Keratinocyte (primary cell): ENCODE measurements at regions not wholly inside any gene's neighbourhood (a gene's known extent, or its start where the extent isn't known, plus 50 kb on each side); places are given as distances from the start of the nearest gene placed in this dataset.

Source experiments
- DNase-seq: peaks from one replicate; pipeline ENCODE4 v3.0.0-alpha.2; 2011; ENCODE audit warnings: low read depth, missing footprints, low spot score
- FAIRE-seq: peaks from 2 replicates; lab custom pipeline; 2011; peaks lifted over from hg19 to GRCh38; lab: Jason Lieb, UNC
- H2AFZ ChIP-seq: 2 replicates; pipeline ENCODE4 v1.6.0; 2012; ENCODE audit warnings: low read length, control low read depth, inconsistent platforms; ENCODE audit not compliant: control insufficient read depth
- H3K27ac ChIP-seq: 2 replicates; pipeline ENCODE4 v1.5.1; 2011; ENCODE audit warnings: low read length; ENCODE audit not compliant: control insufficient read depth, insufficient read depth
- H3K27me3 ChIP-seq: 3 replicates; pipeline ENCODE4 v1.6.0; 2011; ENCODE audit warnings: low read length; ENCODE audit not compliant: control insufficient read depth, insufficient read depth; ENCODE audit errors: extremely low read depth
- H3K36me3 ChIP-seq, 2 experiments: 2 replicates in 1 of 2; 3 replicates in 1 of 2; pipeline ENCODE4 v1.5.1; 2011; ENCODE audit warnings: low read length in 2 of 2, mild to moderate bottlenecking in 1 of 2; ENCODE audit not compliant: control insufficient read depth in 2 of 2, insufficient read depth in 2 of 2; ENCODE audit errors: extremely low read depth in 1 of 2
- H3K4me1 ChIP-seq: 3 replicates; pipeline ENCODE4 v1.5.1; 2011; ENCODE audit warnings: low read length; ENCODE audit not compliant: control insufficient read depth, insufficient read depth; ENCODE audit errors: extremely low read depth
- H3K4me2 ChIP-seq: 3 replicates; pipeline ENCODE4 v1.6.0; 2011; ENCODE audit warnings: low read depth, low read length; ENCODE audit not compliant: control insufficient read depth, insufficient read depth; ENCODE audit errors: extremely low read depth
- H3K4me3 ChIP-seq, 3 experiments: fragments of 200-600 bp in 1 of 3; sonication (generic) in 1 of 3; 2 replicates in 2 of 3; 3 replicates in 1 of 3; pipeline ENCODE4 v1.5.1; 2011 to 2016; ENCODE audit warnings: low read length in 3 of 3, mild to moderate bottlenecking in 3 of 3, control low read depth in 2 of 3, inconsistent platforms in 1 of 3, low read depth in 1 of 3, mixed read lengths in 1 of 3, mixed run types in 1 of 3, moderate library complexity in 1 of 3; ENCODE audit not compliant: control insufficient read depth in 2 of 3, insufficient read depth in 2 of 3; ENCODE audit errors: extremely low read depth in 1 of 3
- H3K79me2 ChIP-seq: 2 replicates; pipeline ENCODE4 v1.6.0; 2012; ENCODE audit warnings: low read length; ENCODE audit not compliant: control insufficient read depth, insufficient read depth
- H3K9ac ChIP-seq: 3 replicates; pipeline ENCODE4 v1.6.0; 2011; ENCODE audit warnings: low read length; ENCODE audit not compliant: control insufficient read depth, insufficient read depth; ENCODE audit errors: extremely low read depth
- H3K9me1 ChIP-seq: 3 replicates; pipeline ENCODE4 v1.6.0; 2011; ENCODE audit warnings: low read length; ENCODE audit not compliant: control insufficient read depth, insufficient read depth; ENCODE audit errors: extremely low read depth
- H3K9me3 ChIP-seq: 2 replicates; pipeline ENCODE4 v1.5.1; 2012; ENCODE audit warnings: low read depth, low read length; ENCODE audit not compliant: control insufficient read depth
- H4K20me1 ChIP-seq: 3 replicates; pipeline ENCODE4 v1.6.0; 2011; ENCODE audit warnings: low read length; ENCODE audit not compliant: control insufficient read depth, insufficient read depth; ENCODE audit errors: extremely low read depth
- EZH2 ChIP-seq: IDR thresholded peaks from one replicate; pipeline ENCODE4 v1.6.1; 2012; ENCODE audit warnings: inconsistent platforms, mild to moderate bottlenecking, low read length, moderate library complexity
- dilution Hi-C: fragments of 300-500 bp; cut with MboI; formaldehyde crosslinking; loops from one replicate; pipeline ENCODE4 v1.7.0; 2020; ENCODE audit warnings: low sequenced_read_pairs; ENCODE audit not compliant: extremely low pct_ligation_motif_present
- TF ChIP-seq, protein P1 (sequence below), 3 experiments: IDR thresholded peaks in 1 of 3; conservative IDR thresholded peaks in 1 of 3; optimal IDR thresholded peaks in 1 of 3; 2 replicates in 2 of 3; 3 replicates in 1 of 3; pipeline versions ENCODE3 to v1.5.1; 2011; ENCODE audit warnings: low read length in 3 of 3, mild to moderate bottlenecking in 3 of 3, moderate library complexity in 2 of 3, control low read depth in 1 of 3, inconsistent platforms in 1 of 3; ENCODE audit not compliant: insufficient read depth in 2 of 3; ENCODE audit errors: extremely low read depth in 1 of 3

DNA sequence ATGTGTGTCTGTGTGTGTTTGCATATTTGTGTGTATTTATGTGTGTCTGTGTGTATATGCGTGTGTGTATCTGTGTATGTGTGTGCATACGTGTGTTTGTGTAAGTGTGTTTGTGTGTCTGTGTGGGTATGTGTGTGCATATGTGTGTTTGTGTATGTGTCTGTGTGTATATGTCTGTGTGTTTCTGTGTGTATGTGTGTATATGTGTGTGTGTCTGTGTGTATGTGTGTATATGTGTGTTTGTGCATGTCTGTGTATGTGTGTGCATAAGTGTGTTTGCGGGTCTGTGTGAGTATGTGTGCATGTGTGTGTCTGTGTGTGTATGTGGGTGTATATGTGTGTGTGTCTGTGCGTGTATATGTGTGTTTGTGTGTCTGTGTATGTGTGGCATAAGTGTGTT, 1030.5 kb upstream of the TMEM132C start:
- dilution Hi-C loops = no loop called here
- Histone ChIP-seq H3K9ac (no peak overlapping the region), H3K9me3 (peaks cover 3% of the 10 kb centered on the region), H3K4me3 (no peak overlapping the region), H3K27ac (no peak overlapping the region), H3K4me2 (no peak overlapping the region), H2AFZ (no peak overlapping the region), H3K9me1 (no peaks in the 10 kb centered on the region), H3K27me3 (no peaks in the 10 kb centered on the region), H3K79me2 (no peaks in the 10 kb centered on the region), H3K4me1 (peaks cover 6% of the 10 kb centered on the region), H3K36me3 (no peaks in the 10 kb centered on the region), H4K20me1 (no peaks in the 10 kb centered on the region)
- DNase-seq = no peak
- no peak for FAIRE-seq
- no peak for TF ChIP-seq EZH2
- TF ChIP-seq, protein P1, sequence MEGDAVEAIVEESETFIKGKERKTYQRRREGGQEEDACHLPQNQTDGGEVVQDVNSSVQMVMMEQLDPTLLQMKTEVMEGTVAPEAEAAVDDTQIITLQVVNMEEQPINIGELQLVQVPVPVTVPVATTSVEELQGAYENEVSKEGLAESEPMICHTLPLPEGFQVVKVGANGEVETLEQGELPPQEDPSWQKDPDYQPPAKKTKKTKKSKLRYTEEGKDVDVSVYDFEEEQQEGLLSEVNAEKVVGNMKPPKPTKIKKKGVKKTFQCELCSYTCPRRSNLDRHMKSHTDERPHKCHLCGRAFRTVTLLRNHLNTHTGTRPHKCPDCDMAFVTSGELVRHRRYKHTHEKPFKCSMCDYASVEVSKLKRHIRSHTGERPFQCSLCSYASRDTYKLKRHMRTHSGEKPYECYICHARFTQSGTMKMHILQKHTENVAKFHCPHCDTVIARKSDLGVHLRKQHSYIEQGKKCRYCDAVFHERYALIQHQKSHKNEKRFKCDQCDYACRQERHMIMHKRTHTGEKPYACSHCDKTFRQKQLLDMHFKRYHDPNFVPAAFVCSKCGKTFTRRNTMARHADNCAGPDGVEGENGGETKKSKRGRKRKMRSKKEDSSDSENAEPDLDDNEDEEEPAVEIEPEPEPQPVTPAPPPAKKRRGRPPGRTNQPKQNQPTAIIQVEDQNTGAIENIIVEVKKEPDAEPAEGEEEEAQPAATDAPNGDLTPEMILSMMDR (optimal IDR thresholded peaks at IDR 0.05 in 1 of 3, IDR thresholded peaks at IDR 0.05 in 1 of 3, conservative IDR thresholded peaks at IDR 0.05 in 1 of 3; ENCODE audit: extremely low read depth in 1 of 3, insufficient read depth in 2 of 3, low read length in 3 of 3) = no peak

DNA sequence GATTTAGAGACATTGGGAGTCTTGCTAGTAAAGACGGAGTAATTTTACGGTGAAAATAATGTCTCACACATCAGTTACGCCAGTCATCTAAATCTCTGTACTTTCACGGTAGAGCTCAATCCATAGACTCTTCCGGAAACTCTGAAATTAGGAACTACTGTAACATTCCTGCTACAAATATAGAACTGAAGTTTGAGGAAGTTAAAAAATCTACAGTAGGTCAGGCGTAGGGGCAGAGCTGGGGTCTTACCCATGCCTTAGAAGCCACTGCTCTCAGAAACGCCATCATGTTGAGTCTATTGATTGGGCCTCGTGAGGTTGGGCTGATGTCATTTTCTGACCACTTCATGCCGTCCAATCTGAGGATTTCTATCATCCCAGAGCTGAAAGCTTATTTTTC, 1029.8 kb upstream of the TMEM132C start:
- H3K4me2 ChIP-seq = no peak overlapping the region
- dilution Hi-C loops = no loop called here
- H3K27ac ChIP-seq = no peak overlapping the region
- H2AFZ ChIP-seq = no peak overlapping the region
- no peak for DNase-seq
- TF ChIP-seq, protein P1 (optimal IDR thresholded peaks at IDR 0.05 in 1 of 3, IDR thresholded peaks at IDR 0.05 in 1 of 3, conservative IDR thresholded peaks at IDR 0.05 in 1 of 3; ENCODE audit: extremely low read depth in 1 of 3, insufficient read depth in 2 of 3, low read length in 3 of 3) = no peak
- no peak for TF ChIP-seq EZH2
- H4K20me1 ChIP-seq = no peaks in the 10 kb centered on the region
- no peak for FAIRE-seq
- no peak overlapping the region for H3K4me3 ChIP-seq
- no peaks in the 10 kb centered on the region for H3K9me3 ChIP-seq
- H3K4me1 ChIP-seq = peaks cover 8% of the 10 kb centered on the region
- H3K36me3 ChIP-seq = no peaks in the 10 kb centered on the region
- no peaks in the 10 kb centered on the region for H3K79me2 ChIP-seq
- no peak overlapping the region for H3K9ac ChIP-seq
- no peaks in the 10 kb centered on the region for H3K9me1 ChIP-seq
- H3K27me3 ChIP-seq = no peaks in the 10 kb centered on the region
